Suprapubic skin (tissue), 4 donors: ENCODE measurements at regions not wholly inside any gene's neighbourhood (a gene's known extent, or its start where the extent isn't known, plus 50 kb on each side); places are given as distances from the start of the nearest gene placed in this dataset.

Source experiments
- CTCF ChIP-seq, 2 donors: fragments of 200-600 bp in 1 of 2; fragments of 450-650 bp in 1 of 2; sonication (generic) in 1 of 2; IDR thresholded peaks; one replicate each; pipeline ENCODE4 v1.5.1; 2016 to 2019; ENCODE audit warnings: antibody characterized with exemption in 2 of 2, mild to moderate bottlenecking in 1 of 2, moderate library complexity in 1 of 2
- EP300 ChIP-seq: sonication (generic); formaldehyde crosslinking; IDR thresholded peaks from one replicate; pipeline ENCODE4 v1.6.1; 2017; ENCODE audit warnings: antibody characterized with exemption
- POLR2A ChIP-seq, 2 donors: fragments of 450-650 bp; IDR thresholded peaks; one replicate each; pipeline ENCODE4 v1.6.1; 2017; ENCODE audit warnings: antibody characterized with exemption in 2 of 2, mild to moderate bottlenecking in 2 of 2, moderate library complexity in 2 of 2
- POLR2AphosphoS5 ChIP-seq, 3 donors: sonication (generic); formaldehyde crosslinking; IDR thresholded peaks; one replicate each; pipeline ENCODE4 v1.6.1; 2017; ENCODE audit warnings: antibody characterized with exemption in 3 of 3

GRCh38 chr3:64992530-64993285 is 304.9 kb upstream of the ADAMTS9 start:
- TF ChIP-seq CTCF (IDR thresholded peaks at IDR 0.05) = no peak
- no peak for TF ChIP-seq POLR2AphosphoS5 (IDR thresholded peaks at IDR 0.05)
- no peak for TF ChIP-seq POLR2A (IDR thresholded peaks at IDR 0.05)
- no peak for TF ChIP-seq EP300
